HG03095 (cell line): ENCODE measurements at regions not wholly inside any gene's neighbourhood (a gene's known extent, or its start where the extent isn't known, plus 50 kb on each side); places are given as distances from the start of the nearest gene placed in this dataset.

ENCODE experiments used
- ATAC-seq: cut with Tn5 transposase; IDR thresholded peaks from one replicate; pipeline ENCODE4 v1.9.1; 2021; ENCODE audit warnings: moderate library complexity; ENCODE audit not compliant: unreplicated experiment

- no peak for ATAC-seq
Observed at GRCh38 chr2:221270806-221271205, 301.3 kb downstream of the EPHA4 start.

GRCh38 chr2:221272729-221273128 lies 299.4 kb downstream of the EPHA4 start:
- no peak for ATAC-seq

GRCh38 chr2:221276033-221276432 lies 296.1 kb downstream of the EPHA4 start:
- ATAC-seq = no peak

GRCh38 chr2:221276601-221277000 lies 295.5 kb downstream of the EPHA4 start:
- ATAC-seq = no peak

- ATAC-seq = no peak
Observed at GRCh38 chr2:221282386-221282785, 289.7 kb downstream of the EPHA4 start.

GRCh38 chr2:221283896-221284545 lies 288.1 kb downstream of the EPHA4 start:
- ATAC-seq = no peak

GRCh38 chr2:221285148-221285547 lies 287.0 kb downstream of the EPHA4 start:
- no peak for ATAC-seq

- no peak for ATAC-seq
Observed at GRCh38 chr2:221286406-221286805, 285.7 kb downstream of the EPHA4 start.

GRCh38 chr2:221289389-221289788 lies 282.7 kb downstream of the EPHA4 start:
- no peak for ATAC-seq

- no peak for ATAC-seq
Observed at GRCh38 chr2:221289846-221290245, 282.3 kb downstream of the EPHA4 start.

- ATAC-seq = no peak
Observed at GRCh38 chr2:221293949-221294742, 278.0 kb downstream of the EPHA4 start.

- ATAC-seq = no peak
Observed at GRCh38 chr2:221304916-221305315, 267.2 kb downstream of the EPHA4 start.

GRCh38 chr2:221308507-221309066 lies 263.5 kb downstream of the EPHA4 start:
- ATAC-seq = no peak

GRCh38 chr2:221309892-221310583 lies 262.1 kb downstream of the EPHA4 start:
- no peak for ATAC-seq

GRCh38 chr2:221310730-221311129 lies 261.4 kb downstream of the EPHA4 start:
- ATAC-seq = no peak

- ATAC-seq = no peak
Observed at GRCh38 chr2:221312634-221313033, 259.5 kb downstream of the EPHA4 start.

GRCh38 chr2:221314786-221315185 lies 257.3 kb downstream of the EPHA4 start:
- no peak for ATAC-seq

GRCh38 chr2:221318376-221319130 lies 253.6 kb downstream of the EPHA4 start:
- no peak for ATAC-seq

- no peak for ATAC-seq
Observed at GRCh38 chr2:221322741-221323140, 249.4 kb downstream of the EPHA4 start.

GRCh38 chr2:221323513-221323912 lies 248.6 kb downstream of the EPHA4 start:
- no peak for ATAC-seq

- no peak for ATAC-seq
Observed at GRCh38 chr2:221330436-221330835, 241.7 kb downstream of the EPHA4 start.
